ENCODE measurements at regions not wholly inside any gene's neighbourhood (a gene's known extent, or its start where the extent isn't known, plus 50 kb on each side); places are given as distances from the start of the nearest gene placed in this dataset.

DNA sequence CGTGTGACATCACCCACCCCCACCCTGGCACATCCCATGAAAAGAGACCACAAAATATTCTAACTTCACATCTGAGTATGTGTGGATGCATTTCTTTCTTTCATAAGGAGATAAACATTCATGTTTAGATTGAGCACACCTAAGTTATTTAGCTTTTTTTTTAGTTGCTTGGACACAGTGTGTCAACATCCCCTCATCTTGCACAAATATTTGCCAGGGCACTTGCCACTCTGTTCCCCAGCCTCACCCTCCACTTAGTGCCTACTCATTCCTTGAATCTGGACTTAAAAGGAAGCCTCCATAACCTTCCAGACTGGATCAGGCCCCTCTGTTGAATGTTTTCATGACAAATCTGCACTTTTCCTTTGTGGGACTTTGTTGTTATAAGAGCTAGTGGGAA, 338.9 kb upstream of the IGFBP3 start:
- TF ChIP-seq, protein P1, sequence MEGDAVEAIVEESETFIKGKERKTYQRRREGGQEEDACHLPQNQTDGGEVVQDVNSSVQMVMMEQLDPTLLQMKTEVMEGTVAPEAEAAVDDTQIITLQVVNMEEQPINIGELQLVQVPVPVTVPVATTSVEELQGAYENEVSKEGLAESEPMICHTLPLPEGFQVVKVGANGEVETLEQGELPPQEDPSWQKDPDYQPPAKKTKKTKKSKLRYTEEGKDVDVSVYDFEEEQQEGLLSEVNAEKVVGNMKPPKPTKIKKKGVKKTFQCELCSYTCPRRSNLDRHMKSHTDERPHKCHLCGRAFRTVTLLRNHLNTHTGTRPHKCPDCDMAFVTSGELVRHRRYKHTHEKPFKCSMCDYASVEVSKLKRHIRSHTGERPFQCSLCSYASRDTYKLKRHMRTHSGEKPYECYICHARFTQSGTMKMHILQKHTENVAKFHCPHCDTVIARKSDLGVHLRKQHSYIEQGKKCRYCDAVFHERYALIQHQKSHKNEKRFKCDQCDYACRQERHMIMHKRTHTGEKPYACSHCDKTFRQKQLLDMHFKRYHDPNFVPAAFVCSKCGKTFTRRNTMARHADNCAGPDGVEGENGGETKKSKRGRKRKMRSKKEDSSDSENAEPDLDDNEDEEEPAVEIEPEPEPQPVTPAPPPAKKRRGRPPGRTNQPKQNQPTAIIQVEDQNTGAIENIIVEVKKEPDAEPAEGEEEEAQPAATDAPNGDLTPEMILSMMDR (IDR thresholded peaks at IDR 0.05; ENCODE audit: low read depth, low read length) = no peak
- TF ChIP-seq, protein P2, sequence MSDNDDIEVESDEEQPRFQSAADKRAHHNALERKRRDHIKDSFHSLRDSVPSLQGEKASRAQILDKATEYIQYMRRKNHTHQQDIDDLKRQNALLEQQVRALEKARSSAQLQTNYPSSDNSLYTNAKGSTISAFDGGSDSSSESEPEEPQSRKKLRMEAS (IDR thresholded peaks at IDR 0.05; ENCODE audit: low read depth, low read length) = no peak
- TF ChIP-seq POLR2A (IDR thresholded peaks at IDR 0.05; ENCODE audit: extremely low read depth, insufficient read length) = no peak
